OCI-LY1 (cell line): ENCODE measurements at regions not wholly inside any gene's neighbourhood (a gene's known extent, or its start where the extent isn't known, plus 50 kb on each side); places are given as distances from the start of the nearest gene placed in this dataset.

Experiments
- H2AFZ ChIP-seq: fragments of 200-600 bp; sonication (generic), shearing (Covaris generic); 2 replicates; pipeline ENCODE4 v1.6.0; 2014; ENCODE audit warnings: antibody characterized with exemption, mild to moderate bottlenecking, low read length
- H3F3A ChIP-seq: fragments of 200-600 bp; sonication (generic), shearing (Covaris generic); 2 replicates; pipeline ENCODE4 v1.6.0; 2014; ENCODE audit warnings: mild to moderate bottlenecking, antibody characterized with exemption, low read length, moderate library complexity; ENCODE audit not compliant: insufficient read depth
- H3K27ac ChIP-seq: fragments of 200-600 bp; sonication (generic); 2 replicates; pipeline ENCODE4 v1.5.1; 2014; ENCODE audit warnings: low read length, mixed run types, mild to moderate bottlenecking, low read depth; ENCODE audit not compliant: poor library complexity, severe bottlenecking
- H3K27me3 ChIP-seq: fragments of 200-600 bp; sonication (generic); 2 replicates; pipeline ENCODE4 v1.6.0; 2014; ENCODE audit warnings: antibody characterized with exemption, mild to moderate bottlenecking, low read length, moderate library complexity; ENCODE audit not compliant: insufficient read depth
- H3K36me3 ChIP-seq: fragments of 200-600 bp; sonication (generic); 2 replicates; pipeline ENCODE4 v1.6.1; 2014; ENCODE audit warnings: mild to moderate bottlenecking, antibody characterized with exemption, low read length, moderate library complexity, mixed read lengths; ENCODE audit not compliant: insufficient read depth
- H3K4me1 ChIP-seq: fragments of 200-600 bp; sonication (generic); 2 replicates; pipeline ENCODE4 v1.5.1; 2014; ENCODE audit warnings: mild to moderate bottlenecking, low read length, moderate library complexity; ENCODE audit not compliant: insufficient read depth, severe bottlenecking
- H3K4me2 ChIP-seq: fragments of 200-600 bp; sonication (generic), shearing (Covaris generic); 2 replicates; pipeline ENCODE4 v1.6.1; 2014; ENCODE audit warnings: low read length
- H3K4me3 ChIP-seq: fragments of 200-600 bp; sonication (generic); 2 replicates; pipeline ENCODE4 v1.5.1; 2014; ENCODE audit warnings: low read length, low read depth, mild to moderate bottlenecking, mixed read lengths; ENCODE audit not compliant: poor library complexity, severe bottlenecking
- H3K79me2 ChIP-seq: fragments of 200-600 bp; shearing (Covaris generic); 2 replicates; pipeline ENCODE4 v1.6.1; 2016; ENCODE audit warnings: mixed run types, low read length, mixed read lengths; ENCODE audit not compliant: insufficient read depth
- H3K9ac ChIP-seq: fragments of 200-600 bp; sonication (generic), shearing (Covaris generic); 2 replicates; pipeline ENCODE4 v1.6.1; 2014; ENCODE audit warnings: mild to moderate bottlenecking, low read length, mixed read lengths
- H3K9me2 ChIP-seq: fragments of 200-600 bp; sonication (generic), shearing (Covaris generic); 2 replicates; pipeline ENCODE4 v1.6.1; 2014; ENCODE audit warnings: low read depth, mild to moderate bottlenecking, low read length, mixed read lengths
- H3K9me3 ChIP-seq: fragments of 200-600 bp; shearing (Covaris generic); 2 replicates; pipeline ENCODE4 v1.6.1; 2014; ENCODE audit warnings: low read length, mixed read lengths
- H4K20me1 ChIP-seq: fragments of 200-600 bp; sonication (generic), shearing (Covaris generic); 2 replicates; pipeline ENCODE4 v1.6.0; 2016; ENCODE audit warnings: mild to moderate bottlenecking, low read length; ENCODE audit not compliant: insufficient read depth
- CTCF ChIP-seq: fragments of 200-600 bp; sonication (generic), shearing (Covaris generic); IDR thresholded peaks from 2 replicates; pipeline ENCODE4 v1.5.1; 2017; ENCODE audit warnings: mild to moderate bottlenecking, antibody characterized with exemption, low read length, moderate library complexity, mixed read lengths
- EZH2 ChIP-seq: fragments of 200-600 bp; sonication (generic), shearing (Covaris generic); IDR thresholded peaks from 2 replicates; pipeline ENCODE4 v1.8.0; 2017; ENCODE audit warnings: borderline replicate concordance, mixed run types, mild to moderate bottlenecking, antibody characterized with exemption, low read length, moderate library complexity, mixed read lengths

- Histone ChIP-seq H3K27me3 (no peaks in the 10 kb centered on the region), H3K36me3 (no peaks in the 10 kb centered on the region), H3K4me1 (no peaks in the 10 kb centered on the region), H3K9ac (no peak overlapping the region), H3K4me3 (no peak overlapping the region), H3F3A (no peaks in the 10 kb centered on the region), H2AFZ (no peak overlapping the region), H3K79me2 (no peaks in the 10 kb centered on the region), H3K9me3 (no peaks in the 10 kb centered on the region), H3K9me2 (no peaks in the 10 kb centered on the region), H3K4me2 (no peak overlapping the region), H4K20me1 (no peaks in the 10 kb centered on the region), H3K27ac (no peak overlapping the region)
- TF ChIP-seq EZH2 (no peak), CTCF (no peak)
Observed at GRCh38 chr2:164275659-164276058, 345.6 kb downstream of the GRB14 start.

- no peak overlapping the region for H3K9ac ChIP-seq
- H3K27ac ChIP-seq: no peak overlapping the region
- H3K4me3 ChIP-seq: no peak overlapping the region
- H3K4me2 ChIP-seq: no peak overlapping the region
- no peaks in the 10 kb centered on the region for H3K4me1 ChIP-seq
- no peaks in the 10 kb centered on the region for H3K79me2 ChIP-seq
- no peak for TF ChIP-seq EZH2
- no peak for TF ChIP-seq CTCF
- H3K9me3 ChIP-seq: no peaks in the 10 kb centered on the region
- no peaks in the 10 kb centered on the region for H4K20me1 ChIP-seq
- H3K9me2 ChIP-seq: no peaks in the 10 kb centered on the region
- no peaks in the 10 kb centered on the region for H3K27me3 ChIP-seq
- no peak overlapping the region for H2AFZ ChIP-seq
- no peaks in the 10 kb centered on the region for H3F3A ChIP-seq
- no peaks in the 10 kb centered on the region for H3K36me3 ChIP-seq
Observed at GRCh38 chr2:164260506-164260905, 360.8 kb downstream of the GRB14 start.

GRCh38 chr2:164257742-164258141 is 363.5 kb downstream of the GRB14 start:
- no peaks in the 10 kb centered on the region for H3F3A ChIP-seq
- no peaks in the 10 kb centered on the region for H3K36me3 ChIP-seq
- no peaks in the 10 kb centered on the region for H3K9me3 ChIP-seq
- H3K9me2 ChIP-seq: no peaks in the 10 kb centered on the region
- H3K79me2 ChIP-seq: no peaks in the 10 kb centered on the region
- no peak overlapping the region for H2AFZ ChIP-seq
- TF ChIP-seq CTCF (no peak), EZH2 (no peak)
- no peak overlapping the region for H3K4me2 ChIP-seq
- no peak overlapping the region for H3K9ac ChIP-seq
- H3K27me3 ChIP-seq: no peaks in the 10 kb centered on the region
- H3K4me1 ChIP-seq: no peaks in the 10 kb centered on the region
- H3K4me3 ChIP-seq: no peak overlapping the region
- H3K27ac ChIP-seq: no peak overlapping the region
- no peaks in the 10 kb centered on the region for H4K20me1 ChIP-seq
